HepG2 (cell line): ENCODE measurements at regions not wholly inside any gene's neighbourhood (a gene's known extent, or its start where the extent isn't known, plus 50 kb on each side); places are given as distances from the start of the nearest gene placed in this dataset.
"Not testable (repeated sequence)": the region's sequence is repeated elsewhere in the genome, so short reads cannot be mapped to it uniquely, and the experiment has no call there.

Experiments used
- CEBPG ChIP-seq: IDR thresholded peaks from 2 replicates; pipeline ENCODE4 v1.6.1; 2016
- HBP1 ChIP-seq: IDR thresholded peaks from 2 replicates; pipeline ENCODE4 v1.6.1; 2016; ENCODE audit warnings: low read depth, control low read depth
- HDAC1 ChIP-seq: sonication (generic); formaldehyde crosslinking; IDR thresholded peaks from 2 replicates; pipeline ENCODE4 v1.5.1; 2020; ENCODE audit warnings: mild to moderate bottlenecking, missing genetic modification reagents
- HES4 ChIP-seq: sonication (generic); formaldehyde crosslinking; IDR thresholded peaks from 2 replicates; pipeline ENCODE4 v1.9.0; 2021; ENCODE audit warnings: mild to moderate bottlenecking, missing genetic modification reagents, borderline replicate concordance
- KDM2A ChIP-seq: sonication (generic); formaldehyde crosslinking; IDR thresholded peaks from 2 replicates; pipeline ENCODE4 v1.4.0; 2020; ENCODE audit warnings: low read depth, missing genetic modification reagents, borderline replicate concordance
- LCORL ChIP-seq, 2 experiments: fragments of 450-650 bp in 1 of 2; sonication (generic) in 1 of 2; formaldehyde crosslinking in 1 of 2; IDR thresholded peaks; 2 replicates each; pipeline versions ENCODE4 v1.5.0 to v1.6.1; 2017 to 2020; ENCODE audit warnings: antibody characterized with exemption in 1 of 2, missing genetic modification reagents in 1 of 2
- MEF2D ChIP-seq: sonication (generic); formaldehyde crosslinking; IDR thresholded peaks from 2 replicates; pipeline ENCODE4 v1.5.1; 2020; ENCODE audit warnings: mild to moderate bottlenecking, missing genetic modification reagents
- MTF1 ChIP-seq: sonication (generic); formaldehyde crosslinking; IDR thresholded peaks from 2 replicates; pipeline ENCODE4 v1.5.0; 2020; ENCODE audit warnings: missing genetic modification reagents
- MXI1 ChIP-seq: IDR thresholded peaks from 3 replicates; pipeline ENCODE4 v1.6.1; 2012; ENCODE audit warnings: low read depth, low read length, inconsistent platforms, borderline replicate concordance
- NR0B2 ChIP-seq: sonication (generic); formaldehyde crosslinking; IDR thresholded peaks from 2 replicates; pipeline ENCODE4 v1.4.0; 2020; ENCODE audit warnings: mild to moderate bottlenecking, missing genetic modification reagents
- PBX3 ChIP-seq: sonication (generic); formaldehyde crosslinking; IDR thresholded peaks from 2 replicates; pipeline ENCODE4 v1.8.1; 2023; ENCODE audit warnings: missing genetic modification reagents, inconsistent platforms, borderline replicate concordance
- SKIL ChIP-seq: sonication (generic); formaldehyde crosslinking; IDR thresholded peaks from 2 replicates; pipeline ENCODE4 v1.8.0; 2022; ENCODE audit warnings: missing genetic modification reagents, mild to moderate bottlenecking, moderate library complexity, borderline replicate concordance
- SMAD1 ChIP-seq: sonication (generic); formaldehyde crosslinking; IDR thresholded peaks from 2 replicates; pipeline ENCODE4 v1.4.0; 2020; ENCODE audit warnings: missing genetic modification reagents, low read depth, mild to moderate bottlenecking, borderline replicate concordance
- THAP9 ChIP-seq: sonication (generic); formaldehyde crosslinking; IDR thresholded peaks from 2 replicates; pipeline ENCODE4; 2020; ENCODE audit warnings: missing genetic modification reagents, mild to moderate bottlenecking, borderline replicate concordance
- ZNF280B ChIP-seq: sonication (generic); formaldehyde crosslinking; IDR thresholded peaks from 2 replicates; pipeline ENCODE4 v1.5.0; 2020; ENCODE audit warnings: missing genetic modification reagents, mild to moderate bottlenecking, borderline replicate concordance
- ZNF768 ChIP-seq: sonication (generic); formaldehyde crosslinking; IDR thresholded peaks from 2 replicates; pipeline ENCODE4 v1.4.0; 2020; ENCODE audit warnings: missing genetic modification reagents
- ZNF780A ChIP-seq: sonication (generic); formaldehyde crosslinking; IDR thresholded peaks from 2 replicates; pipeline ENCODE4 v1.8.0; 2022; ENCODE audit warnings: mild to moderate bottlenecking, missing genetic modification reagents, moderate library complexity

GRCh38 chr16:21519361-21520133 is 79.8 kb upstream of the METTL9 start (continued):
- 0 out of 2 replicates have a peak, but pooled peaks have one; percentile 2 for TF ChIP-seq PBX3 (CRISPR knock-in tag)
- TF ChIP-seq NR0B2 (CRISPR knock-in tag) = peak; percentile 28; the same call in 1 of the 2 replicates
- peak; percentile 13; the same call in 1 of the 2 replicates for TF ChIP-seq HES4 (CRISPR knock-in tag)
- TF ChIP-seq SKIL (CRISPR knock-in tag) = peak; percentile 23; the same call in 1 of the 2 replicates
- TF ChIP-seq ZNF780A = 0 out of 2 replicates have a peak, but pooled peaks have one; percentile 54
- not testable (repeated sequence) for TF ChIP-seq LCORL (IDR thresholded peaks at IDR 0.05)
- peak; percentile 45; the same call in 1 of the 2 replicates for TF ChIP-seq LCORL (CRISPR knock-in tag; IDR thresholded peaks at IDR 0.05)
- peak; percentile 56; the same call in 1 of the 3 replicates for TF ChIP-seq MXI1
- TF ChIP-seq KDM2A (CRISPR knock-in tag) = peak; percentile 36; the same call in 1 of the 2 replicates
- 0 out of 2 replicates have a peak, but pooled peaks have one; percentile 13 for TF ChIP-seq MTF1 (CRISPR knock-in tag)
- 0 out of 2 replicates have a peak, but pooled peaks have one; percentile 11 for TF ChIP-seq MEF2D (CRISPR knock-in tag)
- peak; percentile 45; the same call in 1 of the 2 replicates for TF ChIP-seq HDAC1
- TF ChIP-seq THAP9 (CRISPR knock-in tag) = peak; percentile 47; the same call in 1 of the 2 replicates
- peak; percentile 43; the same call in 1 of the 2 replicates for TF ChIP-seq SMAD1 (CRISPR knock-in tag)
- TF ChIP-seq ZNF280B (CRISPR knock-in tag) = peak; percentile 82; the same call in 1 of the 2 replicates
- TF ChIP-seq HBP1 (CRISPR knock-in tag) = peak; percentile 67
- TF ChIP-seq CEBPG = peak; percentile 45
- TF ChIP-seq ZNF768 (CRISPR knock-in tag) = peak; percentile 37
